ENCODE measurements at regions not wholly inside any gene's neighbourhood (a gene's known extent, or its start where the extent isn't known, plus 50 kb on each side); places are given as distances from the start of the nearest gene placed in this dataset.

DNA sequence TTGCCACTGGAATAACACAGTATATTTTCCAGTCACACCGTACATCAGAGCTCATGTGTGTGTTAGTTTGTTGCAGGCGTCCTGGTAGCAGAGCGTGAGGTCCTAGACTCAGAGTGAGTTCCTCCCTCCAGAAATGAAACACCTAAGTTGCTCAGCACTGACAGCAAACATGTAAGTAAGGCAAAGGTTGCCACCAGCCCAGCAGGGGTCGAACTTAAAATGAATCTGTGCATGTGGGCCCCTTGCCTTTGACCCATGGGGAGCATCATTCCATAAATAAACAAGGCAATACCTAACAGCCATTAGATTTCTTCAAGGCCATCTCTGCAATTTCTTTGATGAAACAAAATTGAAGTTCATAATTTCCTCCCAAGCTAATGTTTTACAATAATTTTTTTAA, 125.3 kb upstream of the ERG start:
- TF ChIP-seq, protein P1, sequence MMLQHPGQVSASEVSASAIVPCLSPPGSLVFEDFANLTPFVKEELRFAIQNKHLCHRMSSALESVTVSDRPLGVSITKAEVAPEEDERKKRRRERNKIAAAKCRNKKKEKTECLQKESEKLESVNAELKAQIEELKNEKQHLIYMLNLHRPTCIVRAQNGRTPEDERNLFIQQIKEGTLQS (IDR thresholded peaks at IDR 0.05), result no peak
- TF ChIP-seq, protein P2, sequence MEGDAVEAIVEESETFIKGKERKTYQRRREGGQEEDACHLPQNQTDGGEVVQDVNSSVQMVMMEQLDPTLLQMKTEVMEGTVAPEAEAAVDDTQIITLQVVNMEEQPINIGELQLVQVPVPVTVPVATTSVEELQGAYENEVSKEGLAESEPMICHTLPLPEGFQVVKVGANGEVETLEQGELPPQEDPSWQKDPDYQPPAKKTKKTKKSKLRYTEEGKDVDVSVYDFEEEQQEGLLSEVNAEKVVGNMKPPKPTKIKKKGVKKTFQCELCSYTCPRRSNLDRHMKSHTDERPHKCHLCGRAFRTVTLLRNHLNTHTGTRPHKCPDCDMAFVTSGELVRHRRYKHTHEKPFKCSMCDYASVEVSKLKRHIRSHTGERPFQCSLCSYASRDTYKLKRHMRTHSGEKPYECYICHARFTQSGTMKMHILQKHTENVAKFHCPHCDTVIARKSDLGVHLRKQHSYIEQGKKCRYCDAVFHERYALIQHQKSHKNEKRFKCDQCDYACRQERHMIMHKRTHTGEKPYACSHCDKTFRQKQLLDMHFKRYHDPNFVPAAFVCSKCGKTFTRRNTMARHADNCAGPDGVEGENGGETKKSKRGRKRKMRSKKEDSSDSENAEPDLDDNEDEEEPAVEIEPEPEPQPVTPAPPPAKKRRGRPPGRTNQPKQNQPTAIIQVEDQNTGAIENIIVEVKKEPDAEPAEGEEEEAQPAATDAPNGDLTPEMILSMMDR (IDR thresholded peaks at IDR 0.05; ENCODE audit: low read depth, low read length, missing input control), result no peak
- TF ChIP-seq, protein P3, sequence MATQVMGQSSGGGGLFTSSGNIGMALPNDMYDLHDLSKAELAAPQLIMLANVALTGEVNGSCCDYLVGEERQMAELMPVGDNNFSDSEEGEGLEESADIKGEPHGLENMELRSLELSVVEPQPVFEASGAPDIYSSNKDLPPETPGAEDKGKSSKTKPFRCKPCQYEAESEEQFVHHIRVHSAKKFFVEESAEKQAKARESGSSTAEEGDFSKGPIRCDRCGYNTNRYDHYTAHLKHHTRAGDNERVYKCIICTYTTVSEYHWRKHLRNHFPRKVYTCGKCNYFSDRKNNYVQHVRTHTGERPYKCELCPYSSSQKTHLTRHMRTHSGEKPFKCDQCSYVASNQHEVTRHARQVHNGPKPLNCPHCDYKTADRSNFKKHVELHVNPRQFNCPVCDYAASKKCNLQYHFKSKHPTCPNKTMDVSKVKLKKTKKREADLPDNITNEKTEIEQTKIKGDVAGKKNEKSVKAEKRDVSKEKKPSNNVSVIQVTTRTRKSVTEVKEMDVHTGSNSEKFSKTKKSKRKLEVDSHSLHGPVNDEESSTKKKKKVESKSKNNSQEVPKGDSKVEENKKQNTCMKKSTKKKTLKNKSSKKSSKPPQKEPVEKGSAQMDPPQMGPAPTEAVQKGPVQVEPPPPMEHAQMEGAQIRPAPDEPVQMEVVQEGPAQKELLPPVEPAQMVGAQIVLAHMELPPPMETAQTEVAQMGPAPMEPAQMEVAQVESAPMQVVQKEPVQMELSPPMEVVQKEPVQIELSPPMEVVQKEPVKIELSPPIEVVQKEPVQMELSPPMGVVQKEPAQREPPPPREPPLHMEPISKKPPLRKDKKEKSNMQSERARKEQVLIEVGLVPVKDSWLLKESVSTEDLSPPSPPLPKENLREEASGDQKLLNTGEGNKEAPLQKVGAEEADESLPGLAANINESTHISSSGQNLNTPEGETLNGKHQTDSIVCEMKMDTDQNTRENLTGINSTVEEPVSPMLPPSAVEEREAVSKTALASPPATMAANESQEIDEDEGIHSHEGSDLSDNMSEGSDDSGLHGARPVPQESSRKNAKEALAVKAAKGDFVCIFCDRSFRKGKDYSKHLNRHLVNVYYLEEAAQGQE (IDR thresholded peaks at IDR 0.05), result no peak
- TF ChIP-seq RAD21 (IDR thresholded peaks at IDR 0.05) (no peak), RXRA (IDR thresholded peaks at IDR 0.05) (no peak), YY1 (IDR thresholded peaks at IDR 0.05) (no peak), SP1 (IDR thresholded peaks at IDR 0.05) (no peak), EGR1 (IDR thresholded peaks at IDR 0.05; ENCODE audit: low read depth in 2 of 2) (no peak), GABPA (IDR thresholded peaks at IDR 0.05 in 1 of 2, conservative IDR thresholded peaks at IDR 0.05 in 1 of 2) (no peak), JUND (IDR thresholded peaks at IDR 0.05) (no peak)
- TF ChIP-seq, protein P4, sequence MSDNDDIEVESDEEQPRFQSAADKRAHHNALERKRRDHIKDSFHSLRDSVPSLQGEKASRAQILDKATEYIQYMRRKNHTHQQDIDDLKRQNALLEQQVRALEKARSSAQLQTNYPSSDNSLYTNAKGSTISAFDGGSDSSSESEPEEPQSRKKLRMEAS (IDR thresholded peaks at IDR 0.05), result no peak

All from liver (tissue), 3 donors.